ENCODE measurements at regions not wholly inside any gene's neighbourhood (a gene's known extent, or its start where the extent isn't known, plus 50 kb on each side); places are given as distances from the start of the nearest gene placed in this dataset.

GRCh38 chr12:34257093-34257492, 234.8 kb downstream of the ALG10 start:
- no peak for TF ChIP-seq CTCF (IDR thresholded peaks at IDR 0.05)
- no peak for TF ChIP-seq POLR2AphosphoS5 (IDR thresholded peaks at IDR 0.05; ENCODE audit: insufficient read depth in 1 of 2, low read depth in 1 of 2)
- no peak for TF ChIP-seq POLR2A (IDR thresholded peaks at IDR 0.05)

All from vagina (tissue), 2 donors.